ENCODE measurements at regions not wholly inside any gene's neighbourhood (a gene's known extent, or its start where the extent isn't known, plus 50 kb on each side); places are given as distances from the start of the nearest gene placed in this dataset.

DNA sequence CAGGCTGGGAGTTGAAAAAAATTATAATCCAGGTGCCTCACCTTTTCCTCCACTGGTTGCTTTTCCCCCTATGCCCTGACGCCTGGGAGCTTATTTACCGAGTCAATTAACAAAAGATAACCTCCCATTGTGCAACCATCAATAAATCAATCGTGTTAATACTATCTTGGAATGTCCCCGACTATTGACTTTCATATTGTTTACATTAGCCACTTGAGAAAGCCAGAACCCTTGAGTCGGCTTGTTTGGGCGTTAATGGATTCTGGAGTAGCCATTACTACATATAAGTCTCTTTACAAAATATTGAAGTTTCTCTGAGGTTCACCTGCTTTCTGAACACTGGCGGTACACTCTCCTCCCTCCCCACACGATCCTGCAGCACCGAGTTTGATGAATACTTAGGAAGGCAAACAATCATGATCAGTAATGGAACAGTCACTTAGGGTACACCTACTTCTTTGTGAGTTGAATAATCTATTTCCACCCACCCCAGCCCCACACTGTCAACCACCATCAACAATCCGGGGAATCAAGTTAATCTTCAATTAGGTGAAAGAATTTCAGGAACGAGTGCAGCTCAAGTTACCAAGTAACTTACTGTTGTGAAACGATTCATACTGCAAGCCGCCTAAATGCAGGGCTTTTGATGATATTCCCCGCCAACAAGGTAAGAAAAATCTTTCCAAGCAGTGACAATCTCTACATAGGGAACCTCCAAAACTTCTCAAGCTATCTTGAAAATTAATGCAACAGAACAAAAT lies 159.3 kb upstream of the NR2F2 start (continued):
- TF ChIP-seq TEAD3 (CRISPR knock-in tag; optimal IDR thresholded peaks at IDR 0.05; ENCODE audit: borderline replicate concordance) (peak; percentile 48), ZNF350 (CRISPR knock-in tag; IDR thresholded peaks at IDR 0.05; ENCODE audit: borderline replicate concordance, low read depth) (no peak), ZNF652 (CRISPR knock-in tag; IDR thresholded peaks at IDR 0.05; ENCODE audit: borderline replicate concordance, low read depth) (no peak), SAP130 (CRISPR knock-in tag; IDR thresholded peaks at IDR 0.05; ENCODE audit: low read depth) (peak; percentile 38), GATAD2A (CRISPR knock-in tag; IDR thresholded peaks at IDR 0.05) (peak; percentile 79), ZFP1 (CRISPR knock-in tag; IDR thresholded peaks at IDR 0.05) (0 out of 2 replicates have a peak, but pooled peaks have one; percentile 36), MEIS2 (CRISPR knock-in tag; IDR thresholded peaks at IDR 0.05) (0 out of 2 replicates have a peak, but pooled peaks have one; percentile 36), KAT2B (IDR thresholded peaks at IDR 0.05; ENCODE audit: borderline replicate concordance, low read depth, low read length) (peak; percentile 79; the same call in 1 of the 2 replicates), CREM (IDR thresholded peaks at IDR 0.05) (peak; percentile 39; the same call in 1 of the 2 replicates), CREM (CRISPR knock-in tag; IDR thresholded peaks at IDR 0.05) (no peak), FOXJ3 (CRISPR knock-in tag; IDR thresholded peaks at IDR 0.05; ENCODE audit: borderline replicate concordance) (peak; percentile 76; the same call in 1 of the 2 replicates), TBX2 (CRISPR knock-in tag; IDR thresholded peaks at IDR 0.05; ENCODE audit: borderline replicate concordance) (peak; percentile 64), SIX1 (CRISPR knock-in tag; IDR thresholded peaks at IDR 0.05; ENCODE audit: borderline replicate concordance) (peak; percentile 85; the same call in 1 of the 2 replicates), SIX4 (CRISPR knock-in tag; IDR thresholded peaks at IDR 0.05) (peak; percentile 94), THAP11 (CRISPR knock-in tag; IDR thresholded peaks at IDR 0.05) (peak; percentile 7; the same call in 1 of the 2 replicates)
- TF ChIP-seq, protein P1, sequence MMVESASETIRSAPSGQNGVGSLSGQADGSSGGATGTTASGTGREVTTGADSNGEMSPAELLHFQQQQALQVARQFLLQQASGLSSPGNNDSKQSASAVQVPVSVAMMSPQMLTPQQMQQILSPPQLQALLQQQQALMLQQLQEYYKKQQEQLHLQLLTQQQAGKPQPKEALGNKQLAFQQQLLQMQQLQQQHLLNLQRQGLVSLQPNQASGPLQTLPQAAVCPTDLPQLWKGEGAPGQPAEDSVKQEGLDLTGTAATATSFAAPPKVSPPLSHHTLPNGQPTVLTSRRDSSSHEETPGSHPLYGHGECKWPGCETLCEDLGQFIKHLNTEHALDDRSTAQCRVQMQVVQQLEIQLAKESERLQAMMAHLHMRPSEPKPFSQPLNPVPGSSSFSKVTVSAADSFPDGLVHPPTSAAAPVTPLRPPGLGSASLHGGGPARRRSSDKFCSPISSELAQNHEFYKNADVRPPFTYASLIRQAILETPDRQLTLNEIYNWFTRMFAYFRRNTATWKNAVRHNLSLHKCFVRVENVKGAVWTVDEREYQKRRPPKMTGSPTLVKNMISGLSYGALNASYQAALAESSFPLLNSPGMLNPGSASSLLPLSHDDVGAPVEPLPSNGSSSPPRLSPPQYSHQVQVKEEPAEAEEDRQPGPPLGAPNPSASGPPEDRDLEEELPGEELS (CRISPR knock-in tag; IDR thresholded peaks at IDR 0.05), result peak; percentile 65
- TF ChIP-seq, protein P2, sequence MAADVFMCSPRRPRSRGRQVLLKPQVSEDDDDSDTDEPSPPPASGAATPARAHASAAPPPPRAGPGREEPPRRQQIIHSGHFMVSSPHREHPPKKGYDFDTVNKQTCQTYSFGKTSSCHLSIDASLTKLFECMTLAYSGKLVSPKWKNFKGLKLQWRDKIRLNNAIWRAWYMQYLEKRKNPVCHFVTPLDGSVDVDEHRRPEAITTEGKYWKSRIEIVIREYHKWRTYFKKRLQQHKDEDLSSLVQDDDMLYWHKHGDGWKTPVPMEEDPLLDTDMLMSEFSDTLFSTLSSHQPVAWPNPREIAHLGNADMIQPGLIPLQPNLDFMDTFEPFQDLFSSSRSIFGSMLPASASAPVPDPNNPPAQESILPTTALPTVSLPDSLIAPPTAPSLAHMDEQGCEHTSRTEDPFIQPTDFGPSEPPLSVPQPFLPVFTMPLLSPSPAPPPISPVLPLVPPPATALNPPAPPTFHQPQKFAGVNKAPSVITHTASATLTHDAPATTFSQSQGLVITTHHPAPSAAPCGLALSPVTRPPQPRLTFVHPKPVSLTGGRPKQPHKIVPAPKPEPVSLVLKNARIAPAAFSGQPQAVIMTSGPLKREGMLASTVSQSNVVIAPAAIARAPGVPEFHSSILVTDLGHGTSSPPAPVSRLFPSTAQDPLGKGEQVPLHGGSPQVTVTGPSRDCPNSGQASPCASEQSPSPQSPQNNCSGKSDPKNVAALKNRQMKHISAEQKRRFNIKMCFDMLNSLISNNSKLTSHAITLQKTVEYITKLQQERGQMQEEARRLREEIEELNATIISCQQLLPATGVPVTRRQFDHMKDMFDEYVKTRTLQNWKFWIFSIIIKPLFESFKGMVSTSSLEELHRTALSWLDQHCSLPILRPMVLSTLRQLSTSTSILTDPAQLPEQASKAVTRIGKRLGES (CRISPR knock-in tag; IDR thresholded peaks at IDR 0.05; ENCODE audit: borderline replicate concordance), result no peak
- TF ChIP-seq, protein P3, sequence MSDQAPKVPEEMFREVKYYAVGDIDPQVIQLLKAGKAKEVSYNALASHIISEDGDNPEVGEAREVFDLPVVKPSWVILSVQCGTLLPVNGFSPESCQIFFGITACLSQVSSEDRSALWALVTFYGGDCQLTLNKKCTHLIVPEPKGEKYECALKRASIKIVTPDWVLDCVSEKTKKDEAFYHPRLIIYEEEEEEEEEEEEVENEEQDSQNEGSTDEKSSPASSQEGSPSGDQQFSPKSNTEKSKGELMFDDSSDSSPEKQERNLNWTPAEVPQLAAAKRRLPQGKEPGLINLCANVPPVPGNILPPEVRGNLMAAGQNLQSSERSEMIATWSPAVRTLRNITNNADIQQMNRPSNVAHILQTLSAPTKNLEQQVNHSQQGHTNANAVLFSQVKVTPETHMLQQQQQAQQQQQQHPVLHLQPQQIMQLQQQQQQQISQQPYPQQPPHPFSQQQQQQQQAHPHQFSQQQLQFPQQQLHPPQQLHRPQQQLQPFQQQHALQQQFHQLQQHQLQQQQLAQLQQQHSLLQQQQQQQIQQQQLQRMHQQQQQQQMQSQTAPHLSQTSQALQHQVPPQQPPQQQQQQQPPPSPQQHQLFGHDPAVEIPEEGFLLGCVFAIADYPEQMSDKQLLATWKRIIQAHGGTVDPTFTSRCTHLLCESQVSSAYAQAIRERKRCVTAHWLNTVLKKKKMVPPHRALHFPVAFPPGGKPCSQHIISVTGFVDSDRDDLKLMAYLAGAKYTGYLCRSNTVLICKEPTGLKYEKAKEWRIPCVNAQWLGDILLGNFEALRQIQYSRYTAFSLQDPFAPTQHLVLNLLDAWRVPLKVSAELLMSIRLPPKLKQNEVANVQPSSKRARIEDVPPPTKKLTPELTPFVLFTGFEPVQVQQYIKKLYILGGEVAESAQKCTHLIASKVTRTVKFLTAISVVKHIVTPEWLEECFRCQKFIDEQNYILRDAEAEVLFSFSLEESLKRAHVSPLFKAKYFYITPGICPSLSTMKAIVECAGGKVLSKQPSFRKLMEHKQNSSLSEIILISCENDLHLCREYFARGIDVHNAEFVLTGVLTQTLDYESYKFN (CRISPR knock-in tag; conservative IDR thresholded peaks at IDR 0.05), result peak; percentile 66
